CD4-positive, alpha-beta T cell treated with Interleukin-17A for 4 hours (primary cell): ENCODE measurements at regions not wholly inside any gene's neighbourhood (a gene's known extent, or its start where the extent isn't known, plus 50 kb on each side); places are given as distances from the start of the nearest gene placed in this dataset.
"Not testable (repeated sequence)": the region's sequence is repeated elsewhere in the genome, so short reads cannot be mapped to it uniquely, and the experiment has no call there.

ENCODE experiments used
- DNase-seq: peaks from one replicate; pipeline ENCODE4 v3.0.0-alpha.2; 2020; ENCODE audit warnings: mixed read lengths

- DNase-seq, result no peak
Observed at GRCh38 chr10:2414039-2414438, 653.3 kb upstream of the PFKP start.

DNA sequence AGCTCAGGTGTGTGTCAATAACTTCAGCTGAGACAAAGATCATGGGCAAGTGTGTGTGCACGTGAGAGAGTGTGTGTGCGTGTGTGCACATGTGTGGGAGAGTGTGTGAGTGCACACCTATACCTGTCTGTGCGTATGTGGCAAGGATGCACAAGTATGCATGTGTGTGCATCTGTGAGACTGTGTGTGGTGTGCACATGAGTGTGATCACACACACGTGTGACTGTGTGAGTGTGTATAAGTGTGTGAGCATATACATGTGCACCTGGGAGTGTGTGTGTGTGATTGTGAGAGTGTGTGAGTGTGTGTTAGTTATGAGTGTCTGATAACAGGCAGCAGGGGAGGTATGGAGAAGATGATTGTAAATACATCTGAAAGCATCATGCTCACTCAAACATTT is 657.3 kb upstream of the PFKP start:
- DNase-seq, result no peak

- no peak for DNase-seq
Observed at GRCh38 chr10:2401459-2401858, 664.1 kb upstream of the ADARB2 start.

GRCh38 chr10:2399482-2399881 is 662.2 kb upstream of the ADARB2 start:
- no peak for DNase-seq

- DNase-seq, result no peak
Observed at GRCh38 chr10:2392145-2392812, 655.0 kb upstream of the ADARB2 start.

DNA sequence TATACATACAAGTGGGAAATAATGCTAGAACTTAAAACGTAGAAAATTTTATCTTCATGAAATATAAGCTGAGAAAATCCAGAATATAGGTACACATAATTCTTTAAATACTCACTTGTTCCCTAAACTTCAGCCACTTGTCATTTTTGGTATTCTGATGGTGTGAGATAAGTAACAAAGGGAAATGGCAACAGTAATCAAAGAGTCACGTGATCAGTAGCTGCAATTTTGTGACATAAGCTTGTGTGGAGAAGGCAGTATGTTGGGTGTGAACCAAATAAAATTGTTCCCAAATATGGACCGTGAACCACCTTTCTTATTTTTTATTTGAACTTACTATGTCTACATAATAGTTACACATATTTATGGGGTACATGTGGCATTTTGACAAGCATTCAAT is 650.3 kb upstream of the ADARB2 start:
- no peak for DNase-seq

DNA sequence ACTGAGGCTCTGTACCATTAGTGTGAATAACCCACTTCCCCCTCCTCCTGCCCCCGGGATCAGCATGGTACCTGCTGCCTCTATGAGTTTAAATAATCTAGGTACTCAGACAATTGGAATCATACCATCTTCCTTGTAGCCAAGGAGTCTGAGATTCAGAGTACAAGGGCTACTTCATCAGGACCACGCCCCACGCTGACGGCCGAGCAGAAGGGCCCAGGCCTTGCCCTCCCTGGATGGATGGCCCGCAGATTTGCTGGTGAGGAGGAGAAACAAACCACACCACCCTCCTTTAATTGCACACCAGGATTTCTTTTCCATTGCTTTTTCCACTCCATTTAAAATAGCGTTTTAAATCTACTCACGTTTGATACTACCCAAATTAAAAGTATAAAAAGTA is 649.9 kb upstream of the ADARB2 start:
- no peak for DNase-seq

- no peak for DNase-seq
Observed at GRCh38 chr10:2380218-2380617, 642.9 kb upstream of the ADARB2 start.

GRCh38 chr10:2367083-2367482 is 629.8 kb upstream of the ADARB2 start:
- DNase-seq, result no peak

DNA sequence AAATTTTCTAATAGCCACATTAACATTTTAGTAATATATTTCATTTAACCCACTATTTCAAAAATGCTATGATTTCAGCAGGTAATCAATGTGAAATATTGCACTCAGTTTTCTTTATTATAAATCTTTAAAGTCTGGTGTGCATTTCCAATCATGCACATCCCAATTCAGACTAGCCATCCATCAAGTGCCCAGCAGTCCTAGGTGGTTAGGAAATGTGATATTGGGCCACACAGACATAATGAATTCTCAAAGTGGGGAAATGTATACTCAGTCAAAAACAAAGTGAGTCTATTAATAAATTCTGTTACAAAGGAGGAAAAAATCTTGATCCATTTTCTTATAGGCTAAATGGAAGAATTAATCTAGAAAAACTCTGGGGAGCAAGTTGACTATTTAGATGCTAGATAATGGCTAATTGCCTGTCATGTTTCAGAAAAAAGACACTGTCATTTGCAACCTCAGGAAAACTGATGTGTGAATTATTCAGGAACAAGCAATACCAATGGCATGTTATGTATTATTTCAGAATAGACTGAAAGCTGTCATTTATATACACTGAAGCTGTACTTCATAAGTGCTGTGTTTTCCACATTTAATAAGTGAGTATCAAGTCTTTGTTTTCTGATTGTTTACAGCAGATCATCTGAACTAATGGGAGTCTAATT is 629.1 kb upstream of the ADARB2 start:
- no peak for DNase-seq

DNA sequence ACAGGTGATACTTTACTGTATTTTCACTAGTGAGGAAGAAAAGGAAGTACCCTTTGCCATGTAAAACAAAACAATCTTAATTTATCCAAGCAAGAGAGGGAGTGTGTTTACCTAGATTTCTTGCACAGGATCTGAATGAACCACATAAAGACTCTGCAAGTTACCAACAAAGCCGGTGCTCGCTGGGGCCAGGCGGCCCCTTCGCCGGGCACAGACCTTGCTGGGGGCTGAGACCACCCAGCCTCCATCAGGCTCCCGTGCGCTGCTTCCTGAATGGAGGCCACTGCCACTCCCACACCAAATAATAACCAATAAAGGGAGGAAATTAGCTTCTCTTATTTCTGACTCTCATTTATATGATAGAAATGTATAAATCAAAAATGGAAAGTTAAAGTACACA is 625.0 kb upstream of the ADARB2 start:
- no peak for DNase-seq

GRCh38 chr10:2358586-2358985 is 621.3 kb upstream of the ADARB2 start:
- DNase-seq, result no peak

DNA sequence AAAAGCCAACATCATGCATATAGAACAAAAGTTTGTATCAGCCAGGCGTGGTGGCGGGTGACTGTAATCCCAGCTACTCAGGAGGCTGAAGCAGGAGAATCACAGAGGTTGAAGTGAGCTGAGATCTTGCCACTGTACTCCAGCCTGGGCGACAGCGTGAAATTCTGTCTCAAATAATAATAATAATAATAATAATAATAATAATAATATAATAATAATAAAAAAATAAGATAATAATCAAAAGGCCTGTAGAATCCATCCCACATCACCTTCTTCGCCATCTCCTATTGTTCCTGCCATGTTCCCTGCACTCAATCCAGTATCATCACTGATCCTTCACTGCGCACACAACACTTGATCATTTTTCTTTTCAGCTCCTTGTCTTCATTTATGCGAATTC is 619.3 kb upstream of the ADARB2 start:
- DNase-seq, result no peak

GRCh38 chr10:2351566-2351965 is 614.2 kb upstream of the ADARB2 start:
- DNase-seq, result no peak

DNA sequence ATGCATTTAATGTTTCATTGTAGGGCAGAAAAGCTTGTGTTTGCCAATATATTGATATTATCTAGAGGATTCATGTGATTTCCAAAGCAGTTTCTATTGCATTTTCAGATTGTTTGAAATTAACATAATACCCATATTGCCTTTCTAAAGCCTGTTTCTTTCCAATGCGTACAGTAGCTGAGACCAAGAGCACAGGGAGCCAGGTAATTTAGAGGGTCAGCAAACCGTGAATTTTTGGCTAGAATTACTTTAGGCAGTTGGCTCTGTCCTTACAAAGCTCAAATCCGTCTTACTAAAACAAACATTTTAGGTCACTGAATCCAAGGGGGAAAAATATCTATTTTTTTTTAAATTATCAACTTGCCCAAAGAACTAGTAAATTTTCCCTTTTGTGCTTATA is 604.9 kb upstream of the ADARB2 start:
- no peak for DNase-seq

DNA sequence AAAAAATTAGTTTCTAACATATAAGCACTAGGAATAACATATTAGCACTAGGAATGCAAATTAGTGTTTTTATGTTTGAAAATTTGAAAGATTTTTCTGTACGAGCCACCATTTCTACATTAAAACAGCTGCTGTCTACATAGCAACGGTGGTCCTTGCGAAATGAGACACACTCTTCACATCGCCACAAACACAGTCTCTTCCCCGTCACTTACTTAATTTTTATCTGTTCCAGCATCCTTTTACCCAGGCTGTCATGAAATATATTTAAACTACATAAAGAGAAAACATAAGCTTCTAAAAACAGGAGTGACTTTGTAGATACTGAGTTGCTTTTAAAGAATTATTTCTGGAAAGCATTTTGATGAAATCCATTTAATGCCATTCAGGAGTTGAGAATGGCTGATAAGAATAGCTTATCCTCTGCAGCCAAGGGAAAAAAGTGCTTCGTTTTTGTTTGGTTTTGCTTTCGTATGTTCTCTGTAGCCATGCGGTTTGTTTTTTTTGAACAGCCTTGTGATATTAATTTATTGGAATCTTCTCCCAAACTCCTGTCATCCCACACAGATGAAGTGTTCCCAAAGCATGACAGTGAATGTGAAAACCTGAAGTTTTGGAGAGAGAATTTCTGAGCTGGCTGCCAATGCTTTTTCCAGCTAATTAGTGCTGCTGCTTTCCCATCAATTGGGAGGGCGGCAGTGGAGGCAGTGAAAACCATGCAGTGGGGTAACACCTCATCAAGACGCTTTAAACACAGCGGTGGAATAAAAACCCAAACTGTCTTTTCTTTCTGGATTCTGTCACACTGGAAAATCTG is 603.7 kb upstream of the ADARB2 start:
- no peak for DNase-seq

DNA sequence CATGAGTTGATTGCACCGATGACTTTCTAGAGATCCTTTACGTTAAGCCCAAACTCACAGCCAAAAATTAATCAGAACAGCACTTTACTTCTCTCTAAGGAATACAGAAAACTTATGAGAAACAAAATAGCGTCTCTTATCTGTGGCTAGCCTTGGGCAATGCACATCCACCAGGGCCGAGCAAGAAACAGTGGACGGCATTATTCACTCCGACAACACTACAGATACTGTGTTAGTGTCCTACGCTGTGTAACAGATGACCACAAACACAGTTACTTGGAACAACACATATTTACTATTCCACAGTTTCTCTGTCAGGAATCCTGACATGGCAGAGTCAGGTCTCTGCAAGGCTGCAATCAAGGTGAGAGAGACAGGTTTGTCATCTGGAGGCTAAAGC is 598.3 kb upstream of the ADARB2 start:
- DNase-seq, result no peak

DNA sequence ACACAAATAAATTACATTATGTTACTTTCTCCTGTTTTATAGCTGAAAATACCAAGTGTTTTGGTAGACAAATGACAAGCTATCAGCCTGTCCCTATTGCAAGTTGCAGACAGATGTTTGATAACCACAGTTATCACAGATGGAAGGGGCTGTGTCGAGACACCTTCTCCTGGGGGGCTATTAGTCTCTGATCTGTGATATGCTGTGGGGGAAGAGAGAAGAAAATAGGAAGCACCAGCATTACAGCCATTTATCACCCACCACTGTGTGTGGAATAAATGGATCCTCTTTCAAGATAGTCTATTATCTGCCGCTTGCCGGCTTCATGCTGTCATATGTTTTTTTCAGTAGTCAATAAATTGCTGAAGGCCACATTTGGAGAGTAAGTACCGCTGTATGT is 597.2 kb upstream of the ADARB2 start:
- DNase-seq, result no peak

- no peak for DNase-seq
Observed at GRCh38 chr10:2329082-2329481, 591.8 kb upstream of the ADARB2 start.

GRCh38 chr10:2326411-2326810 is 589.1 kb upstream of the ADARB2 start:
- DNase-seq, result no peak

DNA sequence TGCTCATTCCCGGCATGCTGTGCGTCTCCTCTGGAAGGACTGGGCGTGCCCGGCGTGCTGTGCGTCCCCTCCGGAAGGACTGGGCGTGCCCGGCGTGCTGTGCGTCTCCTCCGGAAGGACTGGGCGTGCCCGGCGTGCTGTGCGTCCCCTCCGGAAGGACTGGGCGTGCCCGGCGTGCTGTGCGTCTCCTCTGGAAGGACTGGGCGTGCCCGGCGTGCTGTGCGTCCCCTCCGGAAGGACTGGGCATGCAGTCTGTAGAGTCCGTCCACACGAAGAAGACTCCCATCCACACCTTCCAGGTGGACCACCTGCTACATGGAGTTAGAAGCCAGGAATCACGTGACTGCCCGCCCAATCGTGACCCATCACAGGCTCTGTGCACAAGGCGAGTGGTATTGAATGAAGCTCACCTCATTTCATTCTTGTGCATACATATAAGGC is 577.7 kb upstream of the ADARB2 start:
- not testable (repeated sequence) for DNase-seq

DNA sequence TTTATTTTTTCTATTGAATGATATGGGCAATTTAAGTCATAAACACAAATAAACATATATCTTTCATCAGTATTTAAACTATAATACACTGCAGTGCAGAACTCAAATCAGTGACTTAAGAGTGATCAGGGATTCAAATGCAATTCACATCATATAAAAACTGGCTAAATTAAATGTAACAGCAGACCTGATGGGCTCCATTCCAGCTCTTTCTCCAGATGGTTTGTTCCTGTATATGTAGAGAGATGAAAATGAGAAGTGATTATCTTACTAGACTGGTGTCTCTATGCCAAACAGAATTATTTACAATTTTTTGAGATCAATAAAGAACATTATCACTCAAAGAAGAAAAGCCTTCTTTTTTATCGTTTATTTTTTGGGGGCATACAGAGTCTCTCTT is 568.8 kb upstream of the ADARB2 start:
- DNase-seq, result no peak

GRCh38 chr10:2303169-2303568 is 565.8 kb upstream of the ADARB2 start:
- DNase-seq, result no peak

- DNase-seq, result no peak
Observed at GRCh38 chr10:2301227-2301626, 563.9 kb upstream of the ADARB2 start.
